Calu3 (cell line): ENCODE measurements at regions not wholly inside any gene's neighbourhood (a gene's known extent, or its start where the extent isn't known, plus 50 kb on each side); places are given as distances from the start of the nearest gene placed in this dataset.

ENCODE experiments used
- BruUV-seq: library from RNA; stranded (reverse); fragments of 400-500 nt; replicated peaks from 2 replicates; lab custom pipeline; 2021; lab: Mats Ljungman, UMichigan
- CTCF ChIA-PET: fragments of 300-600 bp; sonication (Branson Sonifier 250); formaldehyde crosslinking; loops from one replicate; lab custom pipeline; 2022; ENCODE audit warnings: antibody characterized with exemption; lab: Charles Lee
- DNase-seq: peaks from one replicate; pipeline ENCODE4 v3.0.0; 2022
- H3K27ac Mint-ChIP-seq: one replicate; pipeline ENCODE4 v1.8.0; 2022; ENCODE audit warnings: mixed read lengths; ENCODE audit not compliant: unreplicated experiment
- H3K27me3 Mint-ChIP-seq: one replicate; pipeline ENCODE4 v1.8.0; 2022; ENCODE audit warnings: mixed read lengths; ENCODE audit not compliant: unreplicated experiment
- H3K36me3 Mint-ChIP-seq: one replicate; pipeline ENCODE4 v1.8.0; 2022; ENCODE audit warnings: mild to moderate bottlenecking, moderate library complexity, mixed read lengths; ENCODE audit not compliant: insufficient read depth, unreplicated experiment
- H3K4me1 Mint-ChIP-seq: one replicate; pipeline ENCODE4 v1.8.0; 2022; ENCODE audit warnings: mild to moderate bottlenecking, low read depth, mixed read lengths; ENCODE audit not compliant: unreplicated experiment
- H3K4me3 Mint-ChIP-seq: one replicate; pipeline ENCODE4 v1.8.0; 2022; ENCODE audit warnings: mild to moderate bottlenecking, low read depth, moderate library complexity, mixed read lengths; ENCODE audit not compliant: unreplicated experiment
- H3K9me3 Mint-ChIP-seq: one replicate; pipeline ENCODE4 v1.8.0; 2022; ENCODE audit warnings: low read depth, mixed read lengths; ENCODE audit not compliant: unreplicated experiment
- intact Hi-C: fragments of 100-400 bp; cut with micrococcal nuclease; formaldehyde crosslinking; loops from one replicate; pipeline ENCODE4 v1.10.0; 2022; ENCODE audit not compliant: unreplicated experiment
- TF ChIP-seq, protein P1 (sequence below): fragments of 200-600 bp; IDR thresholded peaks from one replicate; pipeline ENCODE4 v1.8.0; 2022; ENCODE audit warnings: antibody characterized with exemption; ENCODE audit not compliant: unreplicated experiment

DNA sequence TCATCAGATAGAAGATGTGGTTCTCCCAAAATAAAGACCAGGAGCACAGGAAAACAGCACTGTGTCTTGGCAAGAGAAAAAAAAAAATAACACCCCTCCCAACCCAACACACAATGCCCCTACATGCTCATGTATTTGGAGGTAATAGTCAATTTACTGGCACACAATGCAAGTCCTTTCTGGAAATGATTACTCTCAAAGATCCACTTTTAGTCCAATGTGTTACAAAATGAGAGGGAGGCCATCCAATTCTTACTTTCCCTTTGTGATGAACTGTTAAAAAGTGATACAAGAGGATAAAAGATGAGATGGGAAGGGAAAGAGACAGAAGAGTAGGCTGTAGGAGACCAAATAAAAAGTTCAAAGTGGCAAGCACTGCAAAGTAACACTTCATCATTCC lies 180.3 kb upstream of the DKK2 start:
- intact Hi-C loops = no loop called here
- H3K4me1 Mint-ChIP-seq = no peaks in the 10 kb centered on the region
- H3K36me3 Mint-ChIP-seq = no peaks in the 10 kb centered on the region
- CTCF ChIA-PET = no interaction called here
- DNase-seq = no peak
- TF ChIP-seq, protein P1, sequence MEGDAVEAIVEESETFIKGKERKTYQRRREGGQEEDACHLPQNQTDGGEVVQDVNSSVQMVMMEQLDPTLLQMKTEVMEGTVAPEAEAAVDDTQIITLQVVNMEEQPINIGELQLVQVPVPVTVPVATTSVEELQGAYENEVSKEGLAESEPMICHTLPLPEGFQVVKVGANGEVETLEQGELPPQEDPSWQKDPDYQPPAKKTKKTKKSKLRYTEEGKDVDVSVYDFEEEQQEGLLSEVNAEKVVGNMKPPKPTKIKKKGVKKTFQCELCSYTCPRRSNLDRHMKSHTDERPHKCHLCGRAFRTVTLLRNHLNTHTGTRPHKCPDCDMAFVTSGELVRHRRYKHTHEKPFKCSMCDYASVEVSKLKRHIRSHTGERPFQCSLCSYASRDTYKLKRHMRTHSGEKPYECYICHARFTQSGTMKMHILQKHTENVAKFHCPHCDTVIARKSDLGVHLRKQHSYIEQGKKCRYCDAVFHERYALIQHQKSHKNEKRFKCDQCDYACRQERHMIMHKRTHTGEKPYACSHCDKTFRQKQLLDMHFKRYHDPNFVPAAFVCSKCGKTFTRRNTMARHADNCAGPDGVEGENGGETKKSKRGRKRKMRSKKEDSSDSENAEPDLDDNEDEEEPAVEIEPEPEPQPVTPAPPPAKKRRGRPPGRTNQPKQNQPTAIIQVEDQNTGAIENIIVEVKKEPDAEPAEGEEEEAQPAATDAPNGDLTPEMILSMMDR = no peak
- no peak overlapping the region for H3K27ac Mint-ChIP-seq
- H3K27me3 Mint-ChIP-seq = no peaks in the 10 kb centered on the region
- no peak overlapping the region for H3K4me3 Mint-ChIP-seq
- no peaks in the 10 kb centered on the region for H3K9me3 Mint-ChIP-seq
- BruUV-seq = no TSS peak

DNA sequence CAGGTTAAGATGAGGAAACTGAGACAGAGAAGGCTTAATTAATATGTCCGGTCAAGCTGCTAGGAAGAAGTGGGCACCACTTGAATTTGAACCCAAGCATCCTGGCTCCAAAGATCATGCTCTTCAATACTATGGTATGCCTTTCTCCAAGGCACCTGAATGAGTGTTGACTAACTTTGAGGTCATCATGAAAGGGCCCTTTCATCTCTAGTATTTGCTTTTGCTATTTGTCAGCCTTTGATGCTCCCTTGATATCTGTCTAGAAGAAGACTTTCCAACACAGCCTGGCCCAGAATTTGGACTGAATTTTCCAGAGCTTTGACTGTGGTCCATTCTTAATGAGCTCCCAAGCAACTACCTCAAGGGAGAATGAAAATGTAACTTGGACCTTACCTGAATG lies 179.1 kb upstream of the DKK2 start:
- intact Hi-C loops = no loop called here
- no peak for DNase-seq
- TF ChIP-seq, protein P1 = no peak
- CTCF ChIA-PET = no interaction called here
- BruUV-seq = no TSS peak
- no peak overlapping the region for H3K4me3 Mint-ChIP-seq
- H3K36me3 Mint-ChIP-seq = peaks cover 6% of the 10 kb centered on the region
- H3K4me1 Mint-ChIP-seq = no peaks in the 10 kb centered on the region
- H3K27me3 Mint-ChIP-seq = no peaks in the 10 kb centered on the region
- no peak overlapping the region for H3K27ac Mint-ChIP-seq
- no peaks in the 10 kb centered on the region for H3K9me3 Mint-ChIP-seq

DNA sequence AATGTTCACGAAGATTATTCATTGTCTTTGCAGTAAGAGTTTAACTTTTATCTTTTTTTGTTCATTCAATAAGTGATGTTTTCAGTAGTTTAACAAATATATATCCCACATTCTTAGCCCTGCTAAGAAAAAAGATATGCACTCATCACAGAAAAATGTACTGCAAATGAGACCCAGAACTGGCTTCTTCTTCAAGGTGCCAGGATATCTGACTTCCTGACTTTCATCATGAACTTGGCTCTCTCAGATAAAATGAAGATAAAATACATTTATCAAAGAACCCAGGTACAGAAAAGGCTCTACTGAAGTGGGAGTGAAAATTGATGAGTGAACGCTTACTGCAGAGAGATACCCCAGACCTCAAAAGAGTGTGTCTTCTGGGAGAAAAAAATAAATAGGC lies 177.8 kb upstream of the DKK2 start:
- Mint-ChIP-seq H3K9me3 (no peaks in the 10 kb centered on the region), H3K27ac (no peak overlapping the region), H3K4me3 (no peak overlapping the region), H3K27me3 (no peaks in the 10 kb centered on the region), H3K4me1 (no peaks in the 10 kb centered on the region), H3K36me3 (peaks cover 6% of the 10 kb centered on the region)
- CTCF ChIA-PET = no interaction called here
- TF ChIP-seq, protein P1 = no peak
- no TSS peak for BruUV-seq
- intact Hi-C loops = no loop called here
- DNase-seq = no peak

DNA sequence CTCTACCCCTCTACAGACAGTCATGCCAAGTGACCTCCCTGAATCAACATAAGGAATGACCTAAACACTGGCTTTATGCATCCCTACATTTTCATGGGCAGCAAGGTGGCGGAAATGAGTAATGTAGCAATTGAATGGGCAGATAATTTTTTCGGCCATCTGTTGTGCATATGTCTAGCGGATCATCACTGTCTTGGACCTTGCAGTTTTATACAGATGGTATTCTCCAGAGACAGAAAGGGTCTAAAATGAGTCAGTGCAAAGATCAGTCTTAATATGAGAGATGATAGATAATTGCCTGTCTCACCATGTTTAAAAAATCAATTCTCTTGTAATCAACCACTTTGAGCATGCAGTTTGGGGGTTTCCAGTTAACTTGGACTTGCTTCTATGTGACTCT lies 177.3 kb upstream of the DKK2 start:
- Mint-ChIP-seq H3K4me3 (no peak overlapping the region), H3K27ac (no peak overlapping the region), H3K4me1 (no peaks in the 10 kb centered on the region), H3K27me3 (no peaks in the 10 kb centered on the region), H3K36me3 (peaks cover 6% of the 10 kb centered on the region), H3K9me3 (no peaks in the 10 kb centered on the region)
- intact Hi-C loops = no loop called here
- TF ChIP-seq, protein P1 = no peak
- BruUV-seq = no TSS peak
- CTCF ChIA-PET = no interaction called here
- no peak for DNase-seq
